Stimulated activated memory B cell treated with anti-CD40 and anti-IgM and Interleukin-4, amounts not matched to agents 10 μg/mL and 1 μg/mL and 100 μg/mL, for 72 hours (primary cell): ENCODE measurements at regions not wholly inside any gene's neighbourhood (a gene's known extent, or its start where the extent isn't known, plus 50 kb on each side); places are given as distances from the start of the nearest gene placed in this dataset.

Source experiments
- ATAC-seq: fragments of 150-1000 bp; cut with Tn5 transposase; 2 replicates; pipeline ENCODE4 v1.10.0; 2021
- H3K27ac Mint-ChIP-seq: one replicate; pipeline ENCODE4 v1.8.0; 2022; ENCODE audit warnings: mild to moderate bottlenecking, mixed read lengths
- H3K27me3 Mint-ChIP-seq: one replicate; pipeline ENCODE4 v1.8.0; 2022; ENCODE audit warnings: mixed read lengths
- H3K36me3 Mint-ChIP-seq: one replicate; pipeline ENCODE4 v1.8.0; 2022; ENCODE audit warnings: mixed read lengths
- H3K4me1 Mint-ChIP-seq: one replicate; pipeline ENCODE4 v1.8.0; 2022; ENCODE audit warnings: mixed read lengths
- H3K4me3 Mint-ChIP-seq: one replicate; pipeline ENCODE4 v1.8.0; 2022; ENCODE audit warnings: mild to moderate bottlenecking, moderate library complexity, mixed read lengths
- H3K9me3 Mint-ChIP-seq: one replicate; pipeline ENCODE4 v1.8.0; 2022; ENCODE audit warnings: mixed read lengths

GRCh38 chr11:80173371-80174136, 732.7 kb upstream of the TENM4 start:
- ATAC-seq, result no peak
- H3K9me3 Mint-ChIP-seq, result peaks cover 36% of the 10 kb centered on the region
- no peaks in the 10 kb centered on the region for H3K4me1 Mint-ChIP-seq
- H3K27me3 Mint-ChIP-seq, result no peaks in the 10 kb centered on the region
- H3K27ac Mint-ChIP-seq, result no peak overlapping the region
- no peaks in the 10 kb centered on the region for H3K36me3 Mint-ChIP-seq
- no peak overlapping the region for H3K4me3 Mint-ChIP-seq

- peaks cover 32% of the 10 kb centered on the region for H3K9me3 Mint-ChIP-seq
- H3K4me3 Mint-ChIP-seq, result no peak overlapping the region
- H3K27ac Mint-ChIP-seq, result no peak overlapping the region
These were observed 728.0 kb upstream of the TENM4 start for GRCh38 chr11:80168796-80169195.

GRCh38 chr11:80167766-80168165, 726.9 kb upstream of the TENM4 start:
- H3K27me3 Mint-ChIP-seq, result no peaks in the 10 kb centered on the region
- ATAC-seq, result no peak
- no peaks in the 10 kb centered on the region for H3K36me3 Mint-ChIP-seq
- no peaks in the 10 kb centered on the region for H3K4me1 Mint-ChIP-seq
- peaks cover 32% of the 10 kb centered on the region for H3K9me3 Mint-ChIP-seq
- no peak overlapping the region for H3K27ac Mint-ChIP-seq
- no peak overlapping the region for H3K4me3 Mint-ChIP-seq

More at GRCh38 chr11:80168796-80169195, 728.0 kb upstream of the TENM4 start:
- H3K27me3 Mint-ChIP-seq, result no peaks in the 10 kb centered on the region
- no peaks in the 10 kb centered on the region for H3K4me1 Mint-ChIP-seq
- ATAC-seq, result no peak
- H3K36me3 Mint-ChIP-seq, result no peaks in the 10 kb centered on the region

- Mint-ChIP-seq H3K27me3 (no peaks in the 10 kb centered on the region), H3K4me1 (no peaks in the 10 kb centered on the region), H3K4me3 (no peak overlapping the region), H3K9me3 (peaks cover 18% of the 10 kb centered on the region), H3K27ac (no peak overlapping the region), H3K36me3 (no peaks in the 10 kb centered on the region)
- no peak for ATAC-seq
These were observed 724.9 kb upstream of the TENM4 start for GRCh38 chr11:80165744-80166143.

GRCh38 chr11:80163441-80163840, 722.6 kb upstream of the TENM4 start:
- Mint-ChIP-seq H3K36me3 (no peaks in the 10 kb centered on the region), H3K9me3 (peaks cover 5% of the 10 kb centered on the region), H3K4me3 (no peak overlapping the region), H3K4me1 (no peaks in the 10 kb centered on the region), H3K27me3 (no peaks in the 10 kb centered on the region), H3K27ac (no peak overlapping the region)
- ATAC-seq, result no peak

GRCh38 chr11:80163011-80163410, 722.2 kb upstream of the TENM4 start:
- no peaks in the 10 kb centered on the region for H3K27me3 Mint-ChIP-seq
- H3K4me3 Mint-ChIP-seq, result no peak overlapping the region
- no peaks in the 10 kb centered on the region for H3K36me3 Mint-ChIP-seq
- no peaks in the 10 kb centered on the region for H3K4me1 Mint-ChIP-seq
- no peak for ATAC-seq
- no peak overlapping the region for H3K27ac Mint-ChIP-seq
- peaks cover 5% of the 10 kb centered on the region for H3K9me3 Mint-ChIP-seq

- Mint-ChIP-seq H3K27me3 (no peaks in the 10 kb centered on the region), H3K27ac (no peak overlapping the region), H3K9me3 (peaks cover 5% of the 10 kb centered on the region), H3K4me1 (no peaks in the 10 kb centered on the region), H3K36me3 (no peaks in the 10 kb centered on the region), H3K4me3 (no peak overlapping the region)
- ATAC-seq, result no peak
These were observed 721.6 kb upstream of the TENM4 start for GRCh38 chr11:80162387-80162786.

- H3K4me3 Mint-ChIP-seq, result no peak overlapping the region
- H3K27me3 Mint-ChIP-seq, result no peaks in the 10 kb centered on the region
- ATAC-seq, result no peak
- H3K27ac Mint-ChIP-seq, result no peak overlapping the region
- H3K9me3 Mint-ChIP-seq, result no peaks in the 10 kb centered on the region
- no peaks in the 10 kb centered on the region for H3K36me3 Mint-ChIP-seq
- H3K4me1 Mint-ChIP-seq, result no peaks in the 10 kb centered on the region
These were observed 716.6 kb upstream of the TENM4 start for GRCh38 chr11:80157447-80157846.

GRCh38 chr11:80156062-80156461, 715.2 kb upstream of the TENM4 start:
- no peaks in the 10 kb centered on the region for H3K9me3 Mint-ChIP-seq
- ATAC-seq, result no peak
- no peaks in the 10 kb centered on the region for H3K27me3 Mint-ChIP-seq
- no peaks in the 10 kb centered on the region for H3K4me1 Mint-ChIP-seq
- no peak overlapping the region for H3K27ac Mint-ChIP-seq
- H3K36me3 Mint-ChIP-seq, result no peaks in the 10 kb centered on the region
- no peak overlapping the region for H3K4me3 Mint-ChIP-seq

- Mint-ChIP-seq H3K9me3 (no peaks in the 10 kb centered on the region), H3K27me3 (no peaks in the 10 kb centered on the region), H3K4me3 (no peak overlapping the region), H3K27ac (no peak overlapping the region), H3K36me3 (no peaks in the 10 kb centered on the region), H3K4me1 (no peaks in the 10 kb centered on the region)
- ATAC-seq, result no peak
These were observed 714.7 kb upstream of the TENM4 start for GRCh38 chr11:80155412-80156017.

GRCh38 chr11:80146232-80146631, 705.4 kb upstream of the TENM4 start:
- no peaks in the 10 kb centered on the region for H3K4me1 Mint-ChIP-seq
- H3K36me3 Mint-ChIP-seq, result no peaks in the 10 kb centered on the region
- H3K27ac Mint-ChIP-seq, result no peak overlapping the region
- no peak for ATAC-seq
- no peaks in the 10 kb centered on the region for H3K27me3 Mint-ChIP-seq
- H3K9me3 Mint-ChIP-seq, result no peaks in the 10 kb centered on the region
- H3K4me3 Mint-ChIP-seq, result no peak overlapping the region

- H3K27me3 Mint-ChIP-seq, result no peaks in the 10 kb centered on the region
- H3K27ac Mint-ChIP-seq, result no peak overlapping the region
- ATAC-seq, result no peak
- H3K4me1 Mint-ChIP-seq, result no peaks in the 10 kb centered on the region
- H3K9me3 Mint-ChIP-seq, result no peaks in the 10 kb centered on the region
- H3K4me3 Mint-ChIP-seq, result no peak overlapping the region
- no peaks in the 10 kb centered on the region for H3K36me3 Mint-ChIP-seq
These were observed 704.2 kb upstream of the TENM4 start for GRCh38 chr11:80144897-80145594.

- ATAC-seq, result no peak
These were observed 696.2 kb upstream of the TENM4 start for GRCh38 chr11:80136991-80137390.

GRCh38 chr11:80129396-80129795, 688.6 kb upstream of the TENM4 start:
- H3K27ac Mint-ChIP-seq, result no peak overlapping the region
- H3K36me3 Mint-ChIP-seq, result no peaks in the 10 kb centered on the region
- no peaks in the 10 kb centered on the region for H3K4me1 Mint-ChIP-seq
- peaks cover 10% of the 10 kb centered on the region for H3K9me3 Mint-ChIP-seq
- no peaks in the 10 kb centered on the region for H3K27me3 Mint-ChIP-seq
- no peak for ATAC-seq
- H3K4me3 Mint-ChIP-seq, result no peak overlapping the region

More at GRCh38 chr11:80136991-80137390, 696.2 kb upstream of the TENM4 start:
- H3K27ac Mint-ChIP-seq, result no peak overlapping the region
- H3K36me3 Mint-ChIP-seq, result no peaks in the 10 kb centered on the region
- H3K9me3 Mint-ChIP-seq, result no peaks in the 10 kb centered on the region
- H3K27me3 Mint-ChIP-seq, result no peaks in the 10 kb centered on the region
- H3K4me3 Mint-ChIP-seq, result no peak overlapping the region
- H3K4me1 Mint-ChIP-seq, result no peaks in the 10 kb centered on the region

GRCh38 chr11:80122211-80122610, 681.4 kb upstream of the TENM4 start:
- Mint-ChIP-seq H3K9me3 (peaks cover 7% of the 10 kb centered on the region), H3K4me3 (no peak overlapping the region), H3K27ac (no peak overlapping the region), H3K4me1 (no peaks in the 10 kb centered on the region), H3K27me3 (no peaks in the 10 kb centered on the region), H3K36me3 (no peaks in the 10 kb centered on the region)
- ATAC-seq, result no peak

- ATAC-seq, result no peak
- H3K27ac Mint-ChIP-seq, result no peak overlapping the region
- H3K9me3 Mint-ChIP-seq, result peaks cover 10% of the 10 kb centered on the region
- no peaks in the 10 kb centered on the region for H3K36me3 Mint-ChIP-seq
- H3K27me3 Mint-ChIP-seq, result no peaks in the 10 kb centered on the region
- no peaks in the 10 kb centered on the region for H3K4me1 Mint-ChIP-seq
- H3K4me3 Mint-ChIP-seq, result no peak overlapping the region
These were observed 677.2 kb upstream of the TENM4 start for GRCh38 chr11:80118073-80118472.
